ENCODE measurements at regions not wholly inside any gene's neighbourhood (a gene's known extent, or its start where the extent isn't known, plus 50 kb on each side); places are given as distances from the start of the nearest gene placed in this dataset.

DNA sequence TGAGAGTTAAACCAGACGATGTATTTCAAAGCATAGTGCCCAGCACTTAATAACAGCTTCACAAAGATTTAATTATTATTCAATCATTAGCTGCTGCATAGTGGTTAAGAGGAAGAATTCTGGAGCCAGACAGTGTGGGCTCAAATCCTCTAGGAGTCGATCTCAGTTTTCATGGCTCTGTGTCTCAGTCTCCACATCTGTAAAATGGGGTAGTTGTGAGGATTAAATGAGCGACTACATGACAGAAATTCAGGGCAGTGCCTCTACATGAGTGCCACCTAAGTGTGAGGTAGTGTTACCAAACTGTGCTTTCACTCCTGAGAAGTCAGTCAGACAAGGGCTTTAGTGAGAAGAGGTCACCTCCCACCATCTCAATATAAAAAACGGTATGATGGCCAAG lies 81.7 kb upstream of the FGFR2 start:
- POLR2A ChIA-PET: no interaction called here

DNA sequence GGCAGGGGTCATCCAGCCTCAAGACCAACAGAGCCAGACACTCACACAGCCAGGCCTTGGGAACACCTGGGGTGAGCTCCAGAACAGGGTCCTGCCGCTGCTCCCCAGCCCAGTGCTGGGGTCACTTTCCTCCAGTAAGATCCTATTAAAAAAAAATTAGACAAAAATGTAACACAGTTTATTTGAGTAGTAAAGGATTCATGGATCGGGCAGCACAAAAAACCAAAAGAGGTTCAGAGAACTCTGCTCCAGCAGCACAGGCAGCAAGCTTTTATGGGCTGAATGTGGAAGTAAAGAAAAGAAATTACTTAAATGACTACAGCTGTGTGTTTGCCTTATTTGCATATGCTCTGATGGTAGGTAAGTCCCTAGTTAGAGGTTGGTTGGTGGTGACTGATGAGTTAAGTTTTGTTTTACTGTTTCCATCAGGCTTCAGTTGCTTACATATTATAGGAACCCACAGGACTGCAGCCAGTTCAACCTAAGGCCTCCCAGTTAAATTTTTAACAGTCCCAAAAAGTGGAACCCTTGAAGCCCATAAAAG lies 80.5 kb upstream of the FGFR2 start:
- CTCF ChIA-PET: interaction anchor here (1.4 kb wide), 1 partner anchor 222 kb away, joined by 3 read pairs; no protein-coding TSS in a partner anchor
- Histone ChIP-seq H3K4me3 (replicated peaks in 1 of 3; ENCODE audit: insufficient read depth in 1 of 3, low read depth in 1 of 3, low read length in 3 of 3) (no peak overlapping the region), H2AFZ (ENCODE audit: low read depth, low read length) (no peak overlapping the region), H3K4me2 (ENCODE audit: insufficient read depth, low read length) (no peak overlapping the region), H3K27ac (ENCODE audit: insufficient read depth, low read depth, low read length) (no peak overlapping the region), H3K9me3 (replicated peaks; ENCODE audit: control insufficient read depth, insufficient read depth, low read length) (no peaks in the 10 kb centered on the region), H4K20me1 (replicated peaks; ENCODE audit: control insufficient read depth, extremely low read depth, insufficient read depth, low read length) (no peaks in the 10 kb centered on the region), H3K79me2 (ENCODE audit: control insufficient read depth, insufficient read depth, low read length) (no peaks in the 10 kb centered on the region), H3K4me1 (ENCODE audit: control insufficient read depth, extremely low read depth, insufficient read depth, low read length) (no peaks in the 10 kb centered on the region), H3K36me3 (ENCODE audit: control insufficient read depth in 2 of 2, extremely low read depth in 1 of 2, insufficient read depth in 2 of 2, low read length in 2 of 2) (no peaks in the 10 kb centered on the region), H3K27me3 (ENCODE audit: control insufficient read depth in 2 of 2, insufficient read depth in 2 of 2, low read length in 2 of 2) (no peaks in the 10 kb centered on the region), H3K9ac (replicated peaks; ENCODE audit: extremely low read depth, insufficient read depth, low read length) (no peak overlapping the region), H3K9me1 (replicated peaks; ENCODE audit: control insufficient read depth, extremely low read depth, insufficient read depth, low read length) (no peaks in the 10 kb centered on the region)
- POLR2A ChIA-PET: no interaction called here
- DNase-seq (ENCODE audit: low read depth, low spot score) (no peak), FAIRE-seq (no peak)
- intact Hi-C loops (cut with micrococcal nuclease) (no loop called here), dilution Hi-C loops (cut with MboI; ENCODE audit: extremely low pct_ligation_motif_present, low sequenced_read_pairs) (no loop called here)
- BruUV-seq (replicated peaks): no TSS peak
- no peak for TF ChIP-seq GATA2 (IDR thresholded peaks at IDR 0.05; ENCODE audit: insufficient read depth, insufficient read length, low read depth, low read length)
- TF ChIP-seq, protein P1, sequence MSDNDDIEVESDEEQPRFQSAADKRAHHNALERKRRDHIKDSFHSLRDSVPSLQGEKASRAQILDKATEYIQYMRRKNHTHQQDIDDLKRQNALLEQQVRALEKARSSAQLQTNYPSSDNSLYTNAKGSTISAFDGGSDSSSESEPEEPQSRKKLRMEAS (IDR thresholded peaks at IDR 0.05; ENCODE audit: insufficient read depth, insufficient read length): no peak
- TF ChIP-seq, protein P2, sequence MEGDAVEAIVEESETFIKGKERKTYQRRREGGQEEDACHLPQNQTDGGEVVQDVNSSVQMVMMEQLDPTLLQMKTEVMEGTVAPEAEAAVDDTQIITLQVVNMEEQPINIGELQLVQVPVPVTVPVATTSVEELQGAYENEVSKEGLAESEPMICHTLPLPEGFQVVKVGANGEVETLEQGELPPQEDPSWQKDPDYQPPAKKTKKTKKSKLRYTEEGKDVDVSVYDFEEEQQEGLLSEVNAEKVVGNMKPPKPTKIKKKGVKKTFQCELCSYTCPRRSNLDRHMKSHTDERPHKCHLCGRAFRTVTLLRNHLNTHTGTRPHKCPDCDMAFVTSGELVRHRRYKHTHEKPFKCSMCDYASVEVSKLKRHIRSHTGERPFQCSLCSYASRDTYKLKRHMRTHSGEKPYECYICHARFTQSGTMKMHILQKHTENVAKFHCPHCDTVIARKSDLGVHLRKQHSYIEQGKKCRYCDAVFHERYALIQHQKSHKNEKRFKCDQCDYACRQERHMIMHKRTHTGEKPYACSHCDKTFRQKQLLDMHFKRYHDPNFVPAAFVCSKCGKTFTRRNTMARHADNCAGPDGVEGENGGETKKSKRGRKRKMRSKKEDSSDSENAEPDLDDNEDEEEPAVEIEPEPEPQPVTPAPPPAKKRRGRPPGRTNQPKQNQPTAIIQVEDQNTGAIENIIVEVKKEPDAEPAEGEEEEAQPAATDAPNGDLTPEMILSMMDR (IDR thresholded peaks at IDR 0.05; ENCODE audit: extremely low read depth in 1 of 2, insufficient read depth in 1 of 2, low read depth in 1 of 2, low read length in 2 of 2): no peak
- TF ChIP-seq JUN (IDR thresholded peaks at IDR 0.05; ENCODE audit: borderline replicate concordance, insufficient read depth, insufficient read length, low read depth): no peak
- TF ChIP-seq FOS (IDR thresholded peaks at IDR 0.05; ENCODE audit: borderline replicate concordance, insufficient read depth, low read length): no peak
- no peak for TF ChIP-seq EZH2 (IDR thresholded peaks at IDR 0.05; ENCODE audit: borderline replicate concordance, low read depth, low read length, severe bottlenecking)
- TF ChIP-seq POLR2AphosphoS5 (IDR thresholded peaks at IDR 0.05; ENCODE audit: insufficient read depth, low read depth, low read length): no peak
- no peak for TF ChIP-seq POLR2A (IDR thresholded peaks at IDR 0.05; ENCODE audit: low read depth, low read length)
- no peak for TF ChIP-seq MYC (IDR thresholded peaks at IDR 0.05; ENCODE audit: low read depth, low read length)

More for the DNA sequence above, 81.7 kb upstream of the FGFR2 start:
- H3K27me3 ChIP-seq (ENCODE audit: control insufficient read depth in 2 of 2, insufficient read depth in 2 of 2, low read length in 2 of 2): no peaks in the 10 kb centered on the region
- H2AFZ ChIP-seq (ENCODE audit: low read depth, low read length): no peak overlapping the region
- no peaks in the 10 kb centered on the region for H3K36me3 ChIP-seq (ENCODE audit: control insufficient read depth in 2 of 2, extremely low read depth in 1 of 2, insufficient read depth in 2 of 2, low read length in 2 of 2)
- intact Hi-C loops (cut with micrococcal nuclease): no loop called here
- TF ChIP-seq MYC (IDR thresholded peaks at IDR 0.05; ENCODE audit: low read depth, low read length): no peak
- TF ChIP-seq, protein P1 (IDR thresholded peaks at IDR 0.05; ENCODE audit: insufficient read depth, insufficient read length): no peak
- TF ChIP-seq FOS (IDR thresholded peaks at IDR 0.05; ENCODE audit: borderline replicate concordance, insufficient read depth, low read length): no peak
- TF ChIP-seq POLR2AphosphoS5 (IDR thresholded peaks at IDR 0.05; ENCODE audit: insufficient read depth, low read depth, low read length): no peak
- TF ChIP-seq, protein P2 (IDR thresholded peaks at IDR 0.05; ENCODE audit: extremely low read depth in 1 of 2, insufficient read depth in 1 of 2, low read depth in 1 of 2, low read length in 2 of 2): no peak
- no TSS peak for BruUV-seq (replicated peaks)
- dilution Hi-C loops (cut with MboI; ENCODE audit: extremely low pct_ligation_motif_present, low sequenced_read_pairs): no loop called here
- no peaks in the 10 kb centered on the region for H3K79me2 ChIP-seq (ENCODE audit: control insufficient read depth, insufficient read depth, low read length)
- H3K9ac ChIP-seq (replicated peaks; ENCODE audit: extremely low read depth, insufficient read depth, low read length): no peak overlapping the region
- no peaks in the 10 kb centered on the region for H3K4me1 ChIP-seq (ENCODE audit: control insufficient read depth, extremely low read depth, insufficient read depth, low read length)
- no peak overlapping the region for H3K4me3 ChIP-seq (replicated peaks in 1 of 3; ENCODE audit: insufficient read depth in 1 of 3, low read depth in 1 of 3, low read length in 3 of 3)
- no peaks in the 10 kb centered on the region for H3K9me3 ChIP-seq (replicated peaks; ENCODE audit: control insufficient read depth, insufficient read depth, low read length)
- H3K4me2 ChIP-seq (ENCODE audit: insufficient read depth, low read length): no peak overlapping the region
- no peak for DNase-seq (ENCODE audit: low read depth, low spot score)
- CTCF ChIA-PET: no interaction called here
- no peaks in the 10 kb centered on the region for H3K9me1 ChIP-seq (replicated peaks; ENCODE audit: control insufficient read depth, extremely low read depth, insufficient read depth, low read length)
- no peaks in the 10 kb centered on the region for H4K20me1 ChIP-seq (replicated peaks; ENCODE audit: control insufficient read depth, extremely low read depth, insufficient read depth, low read length)
- FAIRE-seq: no peak
- no peak overlapping the region for H3K27ac ChIP-seq (ENCODE audit: insufficient read depth, low read depth, low read length)
